Head of caudate nucleus (tissue), 42 donors: ENCODE measurements at regions not wholly inside any gene's neighbourhood (a gene's known extent, or its start where the extent isn't known, plus 50 kb on each side); places are given as distances from the start of the nearest gene placed in this dataset.

Experiments used
- DNase-seq, 42 donors: peaks; one replicate each; pipeline versions ENCODE4 v3.0.0 to v3.0.0-alpha.2; 2020 to 2021; ENCODE audit warnings: mixed read lengths in 7 of 42
- intact Hi-C: fragments of 100-400 bp; cut with DNase I; formaldehyde crosslinking; loops from one replicate; pipeline ENCODE4 v1.15.0; 2022

GRCh38 chr4:181753207-181753606, 490.0 kb upstream of the TENM3 start:
- intact Hi-C loops, result no loop called here
- DNase-seq, result no peak

- no peak for DNase-seq
- intact Hi-C loops, result no loop called here
Observed at GRCh38 chr4:181755846-181756245, 487.4 kb upstream of the TENM3 start.

- intact Hi-C loops, result no loop called here
- DNase-seq, result peak in 22 of 42 donors; percentile 1 to 53 (median 20)
Observed at GRCh38 chr4:181756451-181757095, 486.6 kb upstream of the TENM3 start.

GRCh38 chr4:181757098-181757497, 486.1 kb upstream of the TENM3 start:
- intact Hi-C loops, result no loop called here
- no peak for DNase-seq

- intact Hi-C loops, result no loop called here
- peak in 7 of 42 donors; percentile 3 to 45 (median 20) for DNase-seq
Observed at GRCh38 chr4:181757910-181758660, 485.1 kb upstream of the TENM3 start.

GRCh38 chr4:181760560-181760959, 482.6 kb upstream of the TENM3 start:
- intact Hi-C loops, result no loop called here
- DNase-seq, result no peak

- intact Hi-C loops, result no loop called here
- DNase-seq, result no peak
Observed at GRCh38 chr4:181761156-181761555, 482.0 kb upstream of the TENM3 start.

- no peak for DNase-seq
- intact Hi-C loops, result no loop called here
Observed at GRCh38 chr4:181766061-181766548, 477.1 kb upstream of the TENM3 start.

GRCh38 chr4:181770971-181771370, 472.2 kb upstream of the TENM3 start:
- intact Hi-C loops, result no loop called here

GRCh38 chr4:181775298-181775697, 467.9 kb upstream of the TENM3 start:
- intact Hi-C loops, result no loop called here
- DNase-seq, result no peak

More at GRCh38 chr4:181770971-181771370, 472.2 kb upstream of the TENM3 start:
- no peak for DNase-seq

GRCh38 chr4:181776264-181777054, 466.7 kb upstream of the TENM3 start:
- no peak for DNase-seq
- intact Hi-C loops, result no loop called here

GRCh38 chr4:181777518-181777917, 465.7 kb upstream of the TENM3 start:
- DNase-seq, result no peak
- intact Hi-C loops, result no loop called here

GRCh38 chr4:181784881-181785280, 458.3 kb upstream of the TENM3 start:
- intact Hi-C loops, result no loop called here
- no peak for DNase-seq

- intact Hi-C loops, result no loop called here
- no peak for DNase-seq
Observed at GRCh38 chr4:181792641-181793040, 450.6 kb upstream of the TENM3 start.

GRCh38 chr4:181793096-181793495, 450.1 kb upstream of the TENM3 start:
- DNase-seq, result no peak
- intact Hi-C loops, result no loop called here

- no peak for DNase-seq
- intact Hi-C loops, result no loop called here
Observed at GRCh38 chr4:181796502-181796901, 446.7 kb upstream of the TENM3 start.

- intact Hi-C loops, result no loop called here
- no peak for DNase-seq
Observed at GRCh38 chr4:181798536-181798935, 444.7 kb upstream of the TENM3 start.

- no peak for DNase-seq
- intact Hi-C loops, result no loop called here
Observed at GRCh38 chr4:181799561-181800069, 443.6 kb upstream of the TENM3 start.

GRCh38 chr4:181802207-181802606, 441.0 kb upstream of the TENM3 start:
- intact Hi-C loops, result no loop called here

GRCh38 chr4:181807771-181808170, 435.4 kb upstream of the TENM3 start:
- intact Hi-C loops, result no loop called here
- DNase-seq, result no peak

More at GRCh38 chr4:181802207-181802606, 441.0 kb upstream of the TENM3 start:
- no peak for DNase-seq
